Breast epithelium (tissue), 3 donors: ENCODE measurements at regions not wholly inside any gene's neighbourhood (a gene's known extent, or its start where the extent isn't known, plus 50 kb on each side); places are given as distances from the start of the nearest gene placed in this dataset.

Experiments used
- CTCF ChIP-seq, 3 donors: fragments of 450-650 bp; IDR thresholded peaks; one replicate each; pipeline ENCODE4 v1.5.1; 2016 to 2017; ENCODE audit warnings: antibody characterized with exemption in 3 of 3, mild to moderate bottlenecking in 3 of 3, moderate library complexity in 3 of 3
- POLR2A ChIP-seq: fragments of 450-650 bp; IDR thresholded peaks from one replicate; pipeline ENCODE4 v1.6.1; 2016; ENCODE audit warnings: antibody characterized with exemption, mild to moderate bottlenecking, moderate library complexity

GRCh38 chr1:193426061-193426460 lies 239.6 kb upstream of the B3GALT2 start:
- TF ChIP-seq CTCF (IDR thresholded peaks at IDR 0.05) = no peak
- no peak for TF ChIP-seq POLR2A
